Calu3 (cell line): ENCODE measurements at regions not wholly inside any gene's neighbourhood (a gene's known extent, or its start where the extent isn't known, plus 50 kb on each side); places are given as distances from the start of the nearest gene placed in this dataset.

Experiments
- BruUV-seq: library from RNA; stranded (reverse); fragments of 400-500 nt; replicated peaks from 2 replicates; lab custom pipeline; 2021; lab: Mats Ljungman, UMichigan
- CTCF ChIA-PET: fragments of 300-600 bp; sonication (Branson Sonifier 250); formaldehyde crosslinking; loops from one replicate; lab custom pipeline; 2022; ENCODE audit warnings: antibody characterized with exemption; lab: Charles Lee
- DNase-seq: peaks from one replicate; pipeline ENCODE4 v3.0.0; 2022
- H3K27ac Mint-ChIP-seq: one replicate; pipeline ENCODE4 v1.8.0; 2022; ENCODE audit warnings: mixed read lengths; ENCODE audit not compliant: unreplicated experiment
- H3K27me3 Mint-ChIP-seq: one replicate; pipeline ENCODE4 v1.8.0; 2022; ENCODE audit warnings: mixed read lengths; ENCODE audit not compliant: unreplicated experiment
- H3K36me3 Mint-ChIP-seq: one replicate; pipeline ENCODE4 v1.8.0; 2022; ENCODE audit warnings: mild to moderate bottlenecking, moderate library complexity, mixed read lengths; ENCODE audit not compliant: insufficient read depth, unreplicated experiment
- H3K4me1 Mint-ChIP-seq: one replicate; pipeline ENCODE4 v1.8.0; 2022; ENCODE audit warnings: mild to moderate bottlenecking, low read depth, mixed read lengths; ENCODE audit not compliant: unreplicated experiment
- H3K4me3 Mint-ChIP-seq: one replicate; pipeline ENCODE4 v1.8.0; 2022; ENCODE audit warnings: mild to moderate bottlenecking, low read depth, moderate library complexity, mixed read lengths; ENCODE audit not compliant: unreplicated experiment
- H3K9me3 Mint-ChIP-seq: one replicate; pipeline ENCODE4 v1.8.0; 2022; ENCODE audit warnings: low read depth, mixed read lengths; ENCODE audit not compliant: unreplicated experiment
- CTCF ChIP-seq: fragments of 200-600 bp; IDR thresholded peaks from one replicate; pipeline ENCODE4 v1.8.0; 2022; ENCODE audit warnings: antibody characterized with exemption; ENCODE audit not compliant: unreplicated experiment
- intact Hi-C: fragments of 100-400 bp; cut with micrococcal nuclease; formaldehyde crosslinking; loops from one replicate; pipeline ENCODE4 v1.10.0; 2022; ENCODE audit not compliant: unreplicated experiment

GRCh38 chr7:67525588-67525987 lies 529.0 kb downstream of the TYW1 start:
- Mint-ChIP-seq H3K27me3 (no peaks in the 10 kb centered on the region), H3K9me3 (peaks cover 3% of the 10 kb centered on the region), H3K36me3 (no peaks in the 10 kb centered on the region), H3K27ac (no peak overlapping the region), H3K4me1 (no peaks in the 10 kb centered on the region), H3K4me3 (no peak overlapping the region)
- DNase-seq = no peak
- BruUV-seq = no TSS peak
- CTCF ChIA-PET = no interaction called here
- TF ChIP-seq CTCF = no peak
- intact Hi-C loops = no loop called here

GRCh38 chr7:67535241-67535989 lies 538.8 kb downstream of the TYW1 start:
- H3K9me3 Mint-ChIP-seq = peaks cover 3% of the 10 kb centered on the region
- no peaks in the 10 kb centered on the region for H3K27me3 Mint-ChIP-seq
- no peak for DNase-seq
- no TSS peak for BruUV-seq
- TF ChIP-seq CTCF = no peak
- no peaks in the 10 kb centered on the region for H3K4me1 Mint-ChIP-seq
- intact Hi-C loops = no loop called here
- H3K4me3 Mint-ChIP-seq = no peak overlapping the region
- no peak overlapping the region for H3K27ac Mint-ChIP-seq
- no peaks in the 10 kb centered on the region for H3K36me3 Mint-ChIP-seq
- CTCF ChIA-PET = no interaction called here

- BruUV-seq = no TSS peak
- no peak for TF ChIP-seq CTCF
- Mint-ChIP-seq H3K27me3 (no peaks in the 10 kb centered on the region), H3K27ac (no peak overlapping the region), H3K4me1 (no peaks in the 10 kb centered on the region), H3K4me3 (no peak overlapping the region), H3K36me3 (no peaks in the 10 kb centered on the region), H3K9me3 (no peaks in the 10 kb centered on the region)
- CTCF ChIA-PET = no interaction called here
- DNase-seq = no peak
- intact Hi-C loops = no loop called here
These were observed 546.3 kb downstream of the TYW1 start for GRCh38 chr7:67542916-67543315.

- Mint-ChIP-seq H3K36me3 (no peaks in the 10 kb centered on the region), H3K9me3 (peaks cover 3% of the 10 kb centered on the region), H3K4me1 (no peaks in the 10 kb centered on the region), H3K27ac (no peak overlapping the region), H3K4me3 (no peak overlapping the region), H3K27me3 (no peaks in the 10 kb centered on the region)
- TF ChIP-seq CTCF = no peak
- no peak for DNase-seq
- no TSS peak for BruUV-seq
- CTCF ChIA-PET = no interaction called here
- intact Hi-C loops = no loop called here
These were observed 550.7 kb downstream of the TYW1 start for GRCh38 chr7:67547183-67547907.
